Hypothalamus (tissue), 51 donors: ENCODE measurements at regions not wholly inside any gene's neighbourhood (a gene's known extent, or its start where the extent isn't known, plus 50 kb on each side); places are given as distances from the start of the nearest gene placed in this dataset.
"Not testable (repeated sequence)": the region's sequence is repeated elsewhere in the genome, so short reads cannot be mapped to it uniquely, and the experiment has no call there.

Source experiments
- DNase-seq, 51 donors: peaks; one replicate each; lab custom pipeline; 2025; lab: John Stamatoyannopoulos, UW

GRCh38 chr12:28967426-28967825 is 181.7 kb upstream of the FAR2 start:
- DNase-seq = no peak

DNA sequence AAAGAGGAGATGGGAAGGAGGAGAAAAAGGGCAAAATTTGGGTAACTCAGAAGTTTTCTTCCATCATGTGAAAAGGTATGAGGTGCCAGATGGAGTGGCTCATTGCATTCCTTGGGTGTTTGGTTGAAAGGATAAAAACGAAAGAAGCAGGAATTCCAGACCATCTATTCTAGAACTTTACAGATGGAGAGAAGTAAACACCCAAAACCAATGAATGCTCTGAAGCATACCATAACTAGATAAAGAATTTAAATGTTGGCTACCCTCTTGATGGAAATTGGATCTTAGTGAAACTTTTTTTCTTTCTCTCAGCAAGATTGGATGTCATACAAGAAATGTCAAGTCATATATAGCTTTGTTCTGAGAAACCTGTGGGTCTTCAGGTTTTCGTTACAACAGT is 175.6 kb upstream of the FAR2 start:
- DNase-seq = no peak

GRCh38 chr12:28974166-28974565 is 174.9 kb upstream of the FAR2 start:
- no peak for DNase-seq

GRCh38 chr12:28974883-28975282 is 174.2 kb upstream of the FAR2 start:
- DNase-seq = no peak

- no peak for DNase-seq
These were observed 173.3 kb upstream of the FAR2 start for GRCh38 chr12:28975564-28976340.

DNA sequence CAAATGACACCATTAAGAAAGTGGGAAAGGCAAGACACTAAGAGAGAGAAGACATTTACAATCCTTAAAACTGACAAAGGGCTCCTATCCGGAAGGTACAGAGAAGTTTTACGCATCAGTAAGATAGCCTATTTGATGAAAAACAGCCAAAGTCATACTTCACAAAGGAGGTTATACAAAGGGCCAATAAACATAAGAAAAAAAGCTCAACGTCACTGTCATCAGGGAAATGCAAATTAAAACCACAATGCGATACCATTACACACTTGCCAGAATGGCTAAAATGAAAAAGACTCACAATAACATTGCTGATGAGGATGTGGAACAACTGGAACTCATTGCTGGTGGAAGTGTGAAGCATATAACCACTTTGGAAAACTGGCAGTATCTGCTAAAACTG is 168.6 kb upstream of the FAR2 start:
- DNase-seq = no peak

- no peak for DNase-seq
These were observed 161.3 kb upstream of the FAR2 start for GRCh38 chr12:28987538-28988324.

GRCh38 chr12:28988325-28988704 is 160.8 kb upstream of the FAR2 start:
- DNase-seq = no peak

DNA sequence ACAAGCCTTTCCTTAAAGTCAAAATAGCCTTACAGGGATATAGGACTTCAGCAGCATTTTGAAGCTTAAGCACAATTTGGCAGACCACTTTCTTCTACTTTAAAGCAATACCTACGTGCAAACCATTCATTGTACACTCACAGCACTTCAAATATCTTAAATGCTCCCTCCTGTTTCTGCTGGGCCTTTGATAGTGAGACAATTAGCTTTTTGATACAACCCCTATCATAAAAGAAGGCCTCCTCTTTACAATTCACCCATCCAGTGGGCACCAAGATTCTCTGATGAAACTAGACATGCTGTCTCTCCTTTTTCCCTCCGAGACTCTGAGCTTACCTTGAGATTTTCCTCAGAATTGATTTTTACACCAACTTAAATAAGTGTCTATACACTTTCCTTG is 157.5 kb upstream of the FAR2 start:
- DNase-seq = no peak

GRCh38 chr12:28993720-28994119 is 155.4 kb upstream of the FAR2 start:
- DNase-seq = no peak

- no peak for DNase-seq
These were observed 154.8 kb upstream of the FAR2 start for GRCh38 chr12:28994179-28994715.

GRCh38 chr12:28996688-28997087 is 152.4 kb upstream of the FAR2 start:
- no peak for DNase-seq

GRCh38 chr12:28998662-28999120 is 150.4 kb upstream of the FAR2 start:
- peak in 7 of 51 donors; percentile 0 to 24 (median 7) for DNase-seq

DNA sequence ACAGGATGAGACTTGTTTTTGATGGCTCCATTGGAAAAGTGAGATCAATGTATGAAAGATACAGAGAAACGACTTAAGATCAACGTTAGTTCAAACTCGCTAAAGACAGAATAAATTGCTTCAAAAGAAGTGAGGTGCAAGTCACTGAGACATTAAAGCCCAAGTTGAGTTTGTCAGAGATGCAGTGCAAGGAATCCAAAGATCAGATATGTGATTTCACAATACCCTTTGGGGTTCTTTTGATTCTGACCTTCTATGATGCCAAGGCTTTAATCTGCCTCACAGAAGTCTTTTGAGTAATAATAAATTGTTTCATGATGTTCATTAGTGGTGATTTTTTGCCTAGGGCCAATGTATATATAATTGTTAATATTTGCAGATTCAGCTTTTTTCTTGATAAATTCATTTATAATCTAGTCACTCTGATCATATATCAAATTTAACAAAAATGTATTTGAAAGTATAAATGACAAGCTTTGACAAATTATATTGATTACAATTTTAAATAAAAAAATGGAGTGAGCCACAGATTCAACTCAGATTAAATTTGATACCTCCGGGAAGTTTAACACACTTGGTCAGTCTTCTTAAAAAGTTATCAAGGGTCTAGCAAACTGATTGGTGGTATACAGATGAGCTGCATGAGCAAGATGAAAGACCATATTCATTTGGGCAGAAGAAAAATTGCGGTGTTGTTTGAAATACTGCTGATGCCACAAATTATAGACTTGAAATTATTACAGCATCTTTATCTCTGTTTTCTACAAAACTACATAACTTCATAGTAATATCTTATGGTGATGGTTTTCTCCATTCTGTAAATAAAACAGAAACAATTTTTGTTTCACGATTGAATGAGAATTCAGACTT is 144.8 kb upstream of the FAR2 start:
- no peak for DNase-seq

- no peak for DNase-seq
These were observed 144.2 kb upstream of the FAR2 start for GRCh38 chr12:29004936-29005304.

GRCh38 chr12:29008786-29009185 is 140.3 kb upstream of the FAR2 start:
- DNase-seq = no peak

DNA sequence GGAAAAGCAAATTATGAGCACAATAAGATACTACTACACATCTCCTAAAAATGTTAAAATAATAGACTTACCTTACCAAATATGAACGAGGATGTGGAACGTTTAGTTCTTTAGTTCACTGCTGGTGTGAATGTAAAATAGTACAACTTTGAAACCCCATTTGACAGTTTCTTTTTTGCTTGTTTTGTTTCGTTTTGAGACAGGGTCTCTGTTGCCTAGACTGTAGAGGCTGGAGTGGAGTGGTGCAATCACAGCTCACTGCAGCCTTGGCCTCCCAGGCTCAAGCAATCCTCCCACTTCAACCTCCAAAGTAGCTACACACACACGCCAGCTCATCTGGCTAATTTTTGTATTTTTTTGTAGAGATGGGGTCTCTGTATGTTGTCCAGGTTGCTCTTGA is 136.4 kb upstream of the FAR2 start:
- DNase-seq = no peak

- not testable (repeated sequence) for DNase-seq
These were observed 131.5 kb upstream of the FAR2 start for GRCh38 chr12:29017532-29017931.

DNA sequence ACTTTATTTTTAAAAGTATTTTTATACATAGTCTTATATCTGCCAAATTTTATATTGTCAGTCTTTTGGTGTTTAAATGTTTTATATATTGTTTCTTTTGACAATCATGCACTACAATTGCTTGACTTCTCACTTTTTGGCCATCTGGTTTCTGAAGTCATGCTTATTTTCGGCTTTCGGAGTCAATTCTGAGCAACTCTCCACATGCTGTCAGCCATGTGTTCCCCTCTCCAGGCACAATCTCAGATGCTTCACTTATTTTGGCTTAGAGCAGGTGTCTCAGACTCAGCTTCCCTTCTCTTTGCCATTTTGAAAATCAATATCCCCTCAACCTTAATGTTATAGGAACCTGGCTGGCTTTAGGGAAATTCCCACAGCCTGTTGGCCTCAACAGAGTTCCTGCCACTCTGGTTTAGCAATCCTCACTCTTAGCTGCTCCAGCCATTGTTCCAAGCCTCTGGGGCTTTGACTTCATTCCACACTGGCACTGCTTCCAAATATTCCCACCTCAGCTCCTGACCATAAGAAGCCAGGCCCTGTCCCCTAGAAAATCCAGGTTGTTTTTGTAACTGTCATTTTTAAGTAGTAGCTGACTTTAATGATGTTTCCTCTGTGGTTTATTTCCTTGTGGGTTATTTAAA is 125.5 kb upstream of the FAR2 start:
- DNase-seq = no peak

GRCh38 chr12:29024117-29024516 is 125.0 kb upstream of the FAR2 start:
- no peak for DNase-seq
